NB4 (cell line): ENCODE measurements at regions not wholly inside any gene's neighbourhood (a gene's known extent, or its start where the extent isn't known, plus 50 kb on each side); places are given as distances from the start of the nearest gene placed in this dataset.

Experiments used
- POLR2A ChIP-seq: IDR thresholded peaks from 2 replicates; pipeline ENCODE4 v1.6.1; 2011; ENCODE audit warnings: mild to moderate bottlenecking; ENCODE audit not compliant: insufficient read length; ENCODE audit errors: extremely low read depth
- TF ChIP-seq, protein P1 (sequence below): IDR thresholded peaks from one replicate; pipeline ENCODE4 v1.5.1; 2012; ENCODE audit warnings: low read depth, low read length

DNA sequence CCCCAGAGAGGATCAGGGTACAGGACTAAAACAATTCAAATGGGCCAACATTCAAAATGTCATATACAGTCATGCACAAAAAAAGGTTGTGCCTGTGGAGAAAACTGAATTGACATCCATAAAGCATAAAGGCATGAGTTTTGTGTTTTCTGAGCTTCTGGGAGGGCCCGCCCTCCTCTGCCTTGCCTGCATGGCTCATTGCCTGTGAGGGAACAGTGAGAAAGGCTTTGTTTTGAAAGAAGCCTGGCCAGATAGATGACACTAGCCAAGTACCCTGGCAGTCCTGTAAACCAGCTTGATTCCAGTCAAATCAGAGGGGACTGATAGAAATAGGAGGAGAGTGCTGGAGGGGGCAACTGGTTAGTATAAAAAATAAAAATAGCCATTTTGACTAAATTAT, 194.3 kb downstream of the KIT start:
- TF ChIP-seq, protein P1, sequence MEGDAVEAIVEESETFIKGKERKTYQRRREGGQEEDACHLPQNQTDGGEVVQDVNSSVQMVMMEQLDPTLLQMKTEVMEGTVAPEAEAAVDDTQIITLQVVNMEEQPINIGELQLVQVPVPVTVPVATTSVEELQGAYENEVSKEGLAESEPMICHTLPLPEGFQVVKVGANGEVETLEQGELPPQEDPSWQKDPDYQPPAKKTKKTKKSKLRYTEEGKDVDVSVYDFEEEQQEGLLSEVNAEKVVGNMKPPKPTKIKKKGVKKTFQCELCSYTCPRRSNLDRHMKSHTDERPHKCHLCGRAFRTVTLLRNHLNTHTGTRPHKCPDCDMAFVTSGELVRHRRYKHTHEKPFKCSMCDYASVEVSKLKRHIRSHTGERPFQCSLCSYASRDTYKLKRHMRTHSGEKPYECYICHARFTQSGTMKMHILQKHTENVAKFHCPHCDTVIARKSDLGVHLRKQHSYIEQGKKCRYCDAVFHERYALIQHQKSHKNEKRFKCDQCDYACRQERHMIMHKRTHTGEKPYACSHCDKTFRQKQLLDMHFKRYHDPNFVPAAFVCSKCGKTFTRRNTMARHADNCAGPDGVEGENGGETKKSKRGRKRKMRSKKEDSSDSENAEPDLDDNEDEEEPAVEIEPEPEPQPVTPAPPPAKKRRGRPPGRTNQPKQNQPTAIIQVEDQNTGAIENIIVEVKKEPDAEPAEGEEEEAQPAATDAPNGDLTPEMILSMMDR = no peak
- no peak for TF ChIP-seq POLR2A
